Subcutaneous abdominal adipose tissue (tissue), 5 donors: ENCODE measurements at regions not wholly inside any gene's neighbourhood (a gene's known extent, or its start where the extent isn't known, plus 50 kb on each side); places are given as distances from the start of the nearest gene placed in this dataset.

Source experiments
- H3K27ac ChIP-seq: one replicate; pipeline ENCODE4 v1.7.0; 2013; ENCODE audit warnings: low read depth, mild to moderate bottlenecking, inconsistent platforms, low read length, moderate library complexity
- H3K27me3 ChIP-seq, 5 donors: one replicate each; pipeline ENCODE4 v1.7.0; 2013; ENCODE audit warnings: low read length in 5 of 5, inconsistent platforms in 1 of 5; ENCODE audit not compliant: control insufficient read depth in 5 of 5, insufficient read depth in 4 of 5
- H3K36me3 ChIP-seq, 5 donors: one replicate each; pipeline ENCODE4 v1.7.0; 2013; ENCODE audit warnings: low read length in 5 of 5; ENCODE audit not compliant: control insufficient read depth in 5 of 5, insufficient read depth in 5 of 5
- H3K4me1 ChIP-seq, 5 donors: one replicate each; pipeline ENCODE4 v1.7.0; 2013; ENCODE audit warnings: low read length in 5 of 5, mild to moderate bottlenecking in 3 of 5, moderate library complexity in 1 of 5; ENCODE audit not compliant: control insufficient read depth in 5 of 5, insufficient read depth in 5 of 5
- H3K4me3 ChIP-seq, 5 donors: one replicate each; pipeline ENCODE4 v1.7.0; 2013; ENCODE audit warnings: low read length in 5 of 5, low read depth in 1 of 5
- H3K9ac ChIP-seq, 5 donors: one replicate each; pipeline ENCODE4 v1.7.0; 2013; ENCODE audit warnings: low read length in 5 of 5, mild to moderate bottlenecking in 4 of 5, moderate library complexity in 3 of 5
- H3K9me3 ChIP-seq, 5 donors: one replicate each; pipeline ENCODE4 v1.7.0; 2013; ENCODE audit warnings: low read length in 5 of 5; ENCODE audit not compliant: control insufficient read depth in 5 of 5
- donor health status: healthy.
- donor health status: healthy.
- donor health status: healthy.
- donor health status: healthy.
- donor health status: healthy.

GRCh38 chr13:34401696-34402095 is 540.4 kb upstream of the NBEA start:
- H3K9me3 ChIP-seq = peaks cover 0 to 3% (median 0%) of the 10 kb centered on the region in 5 donors
- H3K4me3 ChIP-seq = no peak overlapping the region
- H3K36me3 ChIP-seq = no peaks in the 10 kb centered on the region
- H3K27ac ChIP-seq = no peak overlapping the region
- no peaks in the 10 kb centered on the region for H3K4me1 ChIP-seq
- H3K27me3 ChIP-seq = no peaks in the 10 kb centered on the region
- no peak overlapping the region for H3K9ac ChIP-seq

DNA sequence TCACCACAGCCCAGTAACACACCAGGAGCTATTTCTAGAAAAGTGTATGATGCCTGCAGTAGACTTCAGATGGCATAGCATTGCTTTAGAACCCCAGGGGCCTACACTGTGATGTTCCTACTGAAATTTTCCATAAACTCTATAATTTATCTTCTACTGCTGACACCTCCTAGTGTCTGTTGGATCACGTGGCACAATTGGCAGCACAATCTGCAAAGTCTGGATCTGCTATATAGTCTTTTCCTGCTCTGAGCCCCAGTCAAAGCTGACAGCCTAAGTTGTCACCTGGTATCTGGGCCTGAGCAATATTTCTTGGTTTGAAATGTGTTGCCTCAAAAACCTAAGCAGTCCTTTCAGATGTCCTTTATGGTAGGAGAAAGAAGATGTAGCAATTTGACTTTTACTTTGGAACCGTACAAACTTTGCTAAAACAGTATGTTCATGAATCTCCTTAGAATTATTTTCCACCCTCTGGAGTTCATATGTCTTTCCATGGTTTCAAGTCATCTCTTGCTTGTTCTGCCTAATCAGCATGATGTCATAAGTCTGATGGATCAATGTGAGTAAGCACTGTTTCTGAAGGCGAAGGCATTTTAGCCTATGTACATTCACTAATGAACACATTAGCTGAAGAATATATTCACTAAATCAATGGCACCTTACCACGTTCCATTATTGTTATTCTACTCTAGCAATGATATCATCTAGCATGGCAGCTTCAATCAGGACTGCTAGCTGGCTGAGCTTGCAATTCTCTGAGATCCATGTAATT is 536.5 kb upstream of the NBEA start:
- H3K4me3 ChIP-seq = no peak overlapping the region
- H3K27me3 ChIP-seq = no peaks in the 10 kb centered on the region
- no peak overlapping the region for H3K9ac ChIP-seq
- no peaks in the 10 kb centered on the region for H3K9me3 ChIP-seq
- no peaks in the 10 kb centered on the region for H3K36me3 ChIP-seq
- no peaks in the 10 kb centered on the region for H3K4me1 ChIP-seq
- no peak overlapping the region for H3K27ac ChIP-seq

DNA sequence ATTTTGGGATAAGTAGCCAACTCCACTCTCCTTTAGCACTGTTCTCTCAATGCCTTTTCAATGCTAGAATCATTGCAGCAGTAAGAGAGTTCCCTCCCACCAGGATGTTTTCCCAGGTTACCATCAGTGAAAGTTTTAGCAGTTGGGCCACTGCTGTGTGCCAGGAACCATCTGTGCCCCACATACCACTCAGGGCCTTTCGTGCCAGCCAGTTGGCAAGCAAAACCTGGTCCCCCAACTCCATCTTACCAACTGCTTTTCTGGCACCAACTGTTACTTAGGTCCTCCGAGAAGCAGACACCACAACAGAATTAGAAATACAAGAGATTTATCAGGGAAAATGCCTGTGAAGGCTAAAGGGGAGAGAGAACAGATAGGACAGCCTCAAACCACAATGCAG is 533.4 kb upstream of the NBEA start:
- Histone ChIP-seq H3K4me1 (no peaks in the 10 kb centered on the region), H3K36me3 (no peaks in the 10 kb centered on the region), H3K4me3 (no peak overlapping the region), H3K27me3 (no peaks in the 10 kb centered on the region), H3K9ac (no peak overlapping the region), H3K9me3 (no peaks in the 10 kb centered on the region), H3K27ac (no peak overlapping the region)

GRCh38 chr13:34409496-34410182 is 532.4 kb upstream of the NBEA start:
- no peaks in the 10 kb centered on the region for H3K9me3 ChIP-seq
- no peaks in the 10 kb centered on the region for H3K36me3 ChIP-seq
- no peak overlapping the region for H3K9ac ChIP-seq
- no peak overlapping the region for H3K27ac ChIP-seq
- no peaks in the 10 kb centered on the region for H3K4me1 ChIP-seq
- H3K4me3 ChIP-seq = no peak overlapping the region
- H3K27me3 ChIP-seq = no peaks in the 10 kb centered on the region

DNA sequence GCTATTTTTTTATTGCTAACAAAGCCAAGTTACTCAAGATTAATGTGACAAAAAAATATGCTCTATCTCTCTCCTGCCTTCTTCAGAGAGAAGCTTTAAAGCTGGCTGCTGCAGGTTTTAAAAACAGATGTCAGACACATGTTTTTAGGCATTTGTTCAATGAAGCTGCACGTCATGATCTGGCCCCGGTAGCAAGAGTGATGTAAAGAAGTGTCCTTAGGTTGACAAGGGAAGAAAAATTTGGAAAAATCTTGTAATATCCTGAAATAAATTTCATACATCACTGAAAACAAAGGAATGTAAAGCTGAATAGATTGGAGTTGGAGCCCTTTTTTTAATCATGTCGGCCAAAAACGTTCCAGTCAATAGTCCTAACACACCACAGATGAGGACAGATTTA is 531.4 kb upstream of the NBEA start:
- Histone ChIP-seq H3K27ac (no peak overlapping the region), H3K36me3 (no peaks in the 10 kb centered on the region), H3K4me3 (no peak overlapping the region), H3K4me1 (no peaks in the 10 kb centered on the region), H3K27me3 (no peaks in the 10 kb centered on the region), H3K9ac (no peak overlapping the region), H3K9me3 (no peaks in the 10 kb centered on the region)

- Histone ChIP-seq H3K27me3 (no peaks in the 10 kb centered on the region), H3K9me3 (no peaks in the 10 kb centered on the region), H3K9ac (no peak overlapping the region), H3K4me1 (no peaks in the 10 kb centered on the region), H3K4me3 (no peak overlapping the region), H3K36me3 (no peaks in the 10 kb centered on the region), H3K27ac (no peak overlapping the region)
Measured at GRCh38 chr13:34411177-34411576, 530.9 kb upstream of the NBEA start.

DNA sequence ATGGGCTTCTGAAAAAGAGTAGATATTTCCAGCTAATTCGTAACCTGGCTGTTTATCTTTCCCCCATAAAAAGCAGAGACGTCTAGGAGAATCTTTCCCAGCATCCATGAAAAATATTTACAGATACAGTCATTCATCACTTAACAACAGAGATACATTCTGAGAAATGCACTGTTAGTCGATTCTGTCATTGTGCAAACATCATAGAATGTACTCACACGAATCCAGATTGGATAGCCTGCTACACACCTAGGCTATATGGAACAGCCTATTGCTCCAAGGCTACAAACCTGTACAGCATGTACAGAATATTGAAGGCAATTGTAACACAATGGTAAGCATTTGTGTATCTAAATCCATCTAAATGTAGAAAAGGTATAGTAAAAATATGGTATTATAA is 530.2 kb upstream of the NBEA start:
- H3K27me3 ChIP-seq = no peaks in the 10 kb centered on the region
- no peak overlapping the region for H3K9ac ChIP-seq
- H3K36me3 ChIP-seq = no peaks in the 10 kb centered on the region
- no peak overlapping the region for H3K27ac ChIP-seq
- H3K4me3 ChIP-seq = no peak overlapping the region
- H3K4me1 ChIP-seq = no peaks in the 10 kb centered on the region
- H3K9me3 ChIP-seq = no peaks in the 10 kb centered on the region

- H3K27me3 ChIP-seq = no peaks in the 10 kb centered on the region
- H3K4me1 ChIP-seq = no peaks in the 10 kb centered on the region
- no peaks in the 10 kb centered on the region for H3K36me3 ChIP-seq
- H3K9me3 ChIP-seq = no peaks in the 10 kb centered on the region
- H3K27ac ChIP-seq = no peak overlapping the region
- no peak overlapping the region for H3K4me3 ChIP-seq
- no peak overlapping the region for H3K9ac ChIP-seq
Measured at GRCh38 chr13:34412295-34412694, 529.8 kb upstream of the NBEA start.

DNA sequence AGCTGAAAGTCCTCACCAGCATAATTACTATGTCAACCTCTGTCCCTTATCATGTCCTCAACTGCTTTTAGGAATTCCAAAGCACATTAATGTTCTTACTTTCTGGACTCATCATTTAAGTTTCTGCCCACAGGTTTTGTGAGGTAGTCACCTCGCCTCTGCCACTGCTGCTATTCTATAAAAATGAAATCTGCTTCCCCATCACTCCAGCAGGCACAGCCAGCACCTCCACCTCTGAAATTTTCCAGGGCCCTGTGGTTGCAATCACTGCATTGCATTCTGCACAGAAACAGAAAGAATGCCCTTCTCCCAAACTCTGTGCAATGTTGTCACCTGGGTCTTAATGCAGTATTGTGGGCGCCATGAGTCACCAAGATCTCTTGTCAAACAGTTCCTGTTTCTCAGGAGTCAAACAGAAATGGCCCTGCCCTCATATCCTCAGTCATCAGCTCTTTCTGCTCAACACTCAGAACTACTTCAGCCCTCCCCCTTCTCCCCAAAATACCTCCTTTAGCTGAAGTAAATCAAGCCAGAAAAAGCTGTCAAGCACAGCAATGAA is 529.2 kb upstream of the NBEA start:
- no peak overlapping the region for H3K27ac ChIP-seq
- no peaks in the 10 kb centered on the region for H3K27me3 ChIP-seq

DNA sequence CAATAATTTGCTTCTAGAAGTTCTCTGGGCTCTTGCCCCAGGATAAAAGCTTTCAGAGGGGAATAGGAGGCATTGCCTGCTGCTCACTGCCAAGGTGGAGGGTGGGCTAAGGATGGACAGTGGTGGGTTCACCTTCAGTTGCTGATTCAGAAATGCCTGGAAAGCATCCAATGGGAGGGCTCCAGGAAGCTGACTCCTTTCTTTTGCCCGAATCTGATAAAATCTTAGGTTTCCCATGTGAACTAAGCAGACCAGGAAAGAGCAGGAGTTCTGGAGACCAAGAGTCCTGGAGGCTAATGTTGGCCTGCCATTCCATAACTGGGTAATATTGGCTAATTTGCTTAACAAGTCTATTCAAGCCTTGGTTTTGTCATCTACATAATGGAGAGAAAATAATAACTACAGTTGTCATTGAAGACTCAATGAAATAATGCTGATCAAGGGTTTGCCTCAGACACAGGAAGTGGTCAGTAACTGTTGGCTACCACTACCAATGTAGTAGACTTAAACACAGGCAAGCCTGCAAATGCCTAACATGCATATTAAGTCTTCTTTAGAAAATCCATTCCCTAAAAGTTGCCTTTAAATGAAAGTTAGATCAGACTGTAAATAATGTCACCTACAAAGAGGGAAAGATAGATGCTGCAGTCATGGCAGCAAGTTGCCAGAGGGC is 528.4 kb upstream of the NBEA start:
- no peaks in the 10 kb centered on the region for H3K4me1 ChIP-seq
- no peak overlapping the region for H3K9ac ChIP-seq
- H3K9me3 ChIP-seq = no peaks in the 10 kb centered on the region
- H3K4me3 ChIP-seq = no peak overlapping the region
- no peaks in the 10 kb centered on the region for H3K27me3 ChIP-seq
- no peaks in the 10 kb centered on the region for H3K36me3 ChIP-seq
- no peak overlapping the region for H3K27ac ChIP-seq

More for the DNA sequence above, 529.2 kb upstream of the NBEA start:
- no peak overlapping the region for H3K9ac ChIP-seq
- no peaks in the 10 kb centered on the region for H3K36me3 ChIP-seq
- no peaks in the 10 kb centered on the region for H3K9me3 ChIP-seq
- no peaks in the 10 kb centered on the region for H3K4me1 ChIP-seq
- no peak overlapping the region for H3K4me3 ChIP-seq
